Spinal cord (tissue), 9 donors: ENCODE measurements at regions not wholly inside any gene's neighbourhood (a gene's known extent, or its start where the extent isn't known, plus 50 kb on each side); places are given as distances from the start of the nearest gene placed in this dataset.
A peak's percentile ranks its signal among the peaks of the same experiment; 100 is the strongest.

Experiments used
- DNase-seq, 6 donors: peaks; one replicate each; pipeline versions ENCODE4 v3.0.0 to v3.0.0-alpha.2; 2013 to 2015; ENCODE audit warnings: low spot score in 6 of 6, low read depth in 4 of 6
- H3K27ac ChIP-seq: one replicate; pipeline ENCODE4 v1.5.1; 2013; ENCODE audit warnings: low read depth, low read length, control low read depth
- H3K27me3 ChIP-seq: one replicate; pipeline ENCODE4 v1.6.1; 2013; ENCODE audit warnings: low read length; ENCODE audit not compliant: control insufficient read depth, insufficient read depth
- H3K36me3 ChIP-seq: one replicate; pipeline ENCODE4 v1.6.1; 2013; ENCODE audit warnings: low read length; ENCODE audit not compliant: control insufficient read depth, insufficient read depth
- H3K4me1 ChIP-seq: one replicate; pipeline ENCODE4 v1.6.1; 2013; ENCODE audit warnings: low read length; ENCODE audit not compliant: control insufficient read depth, insufficient read depth
- H3K4me3 ChIP-seq: one replicate; pipeline ENCODE4 v1.5.1; 2013; ENCODE audit warnings: low read depth, low read length, control low read depth
- H3K9me3 ChIP-seq: one replicate; pipeline ENCODE4 v1.6.1; 2013; ENCODE audit warnings: low read length; ENCODE audit not compliant: control insufficient read depth, insufficient read depth
- WGBS: methylation state at CpG from one replicate; pipeline ENCODE4 v1.1.5; 2013; ENCODE audit warnings: missing lambda C conversion rate; ENCODE audit not compliant: insufficient coverage; 5-methylcytosine and 5-hydroxymethylcytosine counted together
- donor health status: healthy.

DNA sequence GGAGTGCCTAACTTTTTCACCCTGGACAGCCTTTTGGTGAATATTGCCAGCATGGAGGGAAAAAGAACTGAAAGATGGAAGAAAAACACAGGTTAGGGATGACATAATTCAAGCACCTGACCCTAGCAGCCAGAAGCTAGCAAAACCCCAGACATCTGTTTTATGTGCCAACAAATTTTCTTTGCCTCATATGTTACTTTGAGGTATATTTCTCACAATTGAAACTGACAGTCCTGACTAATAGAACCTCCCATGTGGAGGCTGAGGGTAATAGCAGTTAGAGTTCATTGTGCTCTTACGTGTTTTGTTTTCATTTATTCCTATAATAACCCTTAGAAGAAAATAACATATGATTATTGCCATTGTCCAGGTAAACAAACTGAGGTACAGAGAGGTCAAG lies 71.5 kb upstream of the SLC25A26 start:
- peaks cover 4% of the 10 kb centered on the region for H3K4me1 ChIP-seq
- no peak for DNase-seq
- H3K36me3 ChIP-seq: no peaks in the 10 kb centered on the region
- no peak overlapping the region for H3K27ac ChIP-seq
- H3K4me3 ChIP-seq: no peak overlapping the region
- no peaks in the 10 kb centered on the region for H3K27me3 ChIP-seq
- no peaks in the 10 kb centered on the region for H3K9me3 ChIP-seq
- WGBS: no CpG with 5 or more reads among the region's 1 CpG

DNA sequence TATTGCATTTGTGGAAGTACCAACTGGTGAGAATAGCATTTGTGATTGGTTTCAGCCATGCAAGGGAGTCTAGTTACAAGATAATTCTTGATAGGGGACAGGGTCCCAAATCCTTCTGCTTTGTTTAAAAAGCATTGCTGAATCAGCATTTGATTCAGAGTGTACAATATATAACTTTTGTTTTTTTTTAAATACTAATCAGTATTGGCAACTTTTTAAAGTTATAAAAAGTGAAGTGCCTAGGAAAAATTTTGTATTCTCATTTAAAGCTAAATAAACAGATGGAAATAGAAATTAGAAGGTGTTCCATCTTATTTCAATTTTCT lies 75.4 kb upstream of the SLC25A26 start:
- H3K4me1 ChIP-seq: no peaks in the 10 kb centered on the region
- H3K9me3 ChIP-seq: no peaks in the 10 kb centered on the region
- no peak for DNase-seq
- H3K27ac ChIP-seq: no peak overlapping the region
- H3K4me3 ChIP-seq: no peak overlapping the region
- H3K27me3 ChIP-seq: no peaks in the 10 kb centered on the region
- H3K36me3 ChIP-seq: no peaks in the 10 kb centered on the region

DNA sequence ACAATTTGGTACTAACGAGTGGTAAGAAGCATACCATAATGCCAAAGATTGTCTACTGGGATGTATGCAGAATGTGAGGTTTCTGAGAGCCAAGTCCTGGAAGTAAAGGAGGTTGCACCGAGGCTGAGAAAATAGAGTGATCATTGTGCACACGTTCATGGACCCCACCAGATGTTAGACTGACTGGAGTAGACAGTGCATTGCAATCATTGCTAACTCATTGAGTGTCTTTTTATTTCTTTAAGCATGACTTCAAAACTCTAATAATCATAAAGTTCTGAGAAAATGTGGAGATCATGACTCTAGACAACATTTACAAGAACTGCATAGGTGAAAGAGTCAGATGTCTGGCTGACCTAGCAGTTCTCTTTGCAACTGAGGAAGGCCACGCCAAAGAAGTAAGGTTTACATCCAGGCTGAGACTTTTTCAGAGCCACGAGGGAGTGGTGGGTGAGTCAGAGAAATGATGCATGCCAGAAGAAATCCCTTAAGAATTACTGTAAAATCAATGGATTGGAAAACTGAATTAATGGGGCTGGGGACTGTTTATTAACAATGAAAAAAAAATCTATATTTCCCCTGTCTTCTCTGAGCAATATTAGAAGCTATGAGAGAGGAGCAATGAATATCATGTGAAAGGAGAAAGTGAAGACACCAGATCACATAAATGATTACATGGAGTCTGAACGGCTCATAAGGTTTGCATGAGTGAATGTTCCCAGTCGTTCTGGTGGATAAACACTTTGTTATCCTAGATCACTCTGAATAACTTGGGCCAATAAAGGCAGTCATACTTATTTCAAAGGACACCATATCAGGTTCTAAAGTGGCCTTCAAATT lies 76.0 kb upstream of the SLC25A26 start:
- H3K4me3 ChIP-seq: no peak overlapping the region
- no peak for DNase-seq
- no peaks in the 10 kb centered on the region for H3K4me1 ChIP-seq
- WGBS: 82% methylated on average over 4 of the region's 7 CpGs
- no peaks in the 10 kb centered on the region for H3K9me3 ChIP-seq
- no peak overlapping the region for H3K27ac ChIP-seq
- no peaks in the 10 kb centered on the region for H3K36me3 ChIP-seq
- H3K27me3 ChIP-seq: no peaks in the 10 kb centered on the region

DNA sequence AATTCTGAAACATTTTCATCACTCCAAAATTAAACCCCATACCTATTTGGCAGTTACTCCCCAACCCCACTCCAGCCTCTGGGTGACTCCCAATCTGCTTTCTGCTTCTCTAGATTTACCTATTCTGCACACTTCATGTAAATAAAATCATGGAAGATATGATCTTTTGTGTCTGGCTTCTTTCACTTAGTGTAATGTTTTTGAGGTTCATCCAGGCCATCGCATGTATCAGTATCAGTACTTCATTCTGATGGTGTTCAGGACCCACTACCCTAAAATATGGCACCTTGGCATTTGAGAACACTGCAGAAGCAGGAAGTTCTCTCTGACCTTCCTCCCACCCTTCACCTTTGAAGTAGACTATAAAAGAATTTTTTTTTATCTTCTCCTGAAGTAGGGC lies 78.7 kb upstream of the SLC25A26 start:
- no peak overlapping the region for H3K27ac ChIP-seq
- no CpG with 5 or more reads among the region's 1 CpG for WGBS
- H3K27me3 ChIP-seq: no peaks in the 10 kb centered on the region
- no peaks in the 10 kb centered on the region for H3K4me1 ChIP-seq
- no peak overlapping the region for H3K4me3 ChIP-seq
- no peak for DNase-seq
- no peaks in the 10 kb centered on the region for H3K36me3 ChIP-seq
- no peaks in the 10 kb centered on the region for H3K9me3 ChIP-seq

DNA sequence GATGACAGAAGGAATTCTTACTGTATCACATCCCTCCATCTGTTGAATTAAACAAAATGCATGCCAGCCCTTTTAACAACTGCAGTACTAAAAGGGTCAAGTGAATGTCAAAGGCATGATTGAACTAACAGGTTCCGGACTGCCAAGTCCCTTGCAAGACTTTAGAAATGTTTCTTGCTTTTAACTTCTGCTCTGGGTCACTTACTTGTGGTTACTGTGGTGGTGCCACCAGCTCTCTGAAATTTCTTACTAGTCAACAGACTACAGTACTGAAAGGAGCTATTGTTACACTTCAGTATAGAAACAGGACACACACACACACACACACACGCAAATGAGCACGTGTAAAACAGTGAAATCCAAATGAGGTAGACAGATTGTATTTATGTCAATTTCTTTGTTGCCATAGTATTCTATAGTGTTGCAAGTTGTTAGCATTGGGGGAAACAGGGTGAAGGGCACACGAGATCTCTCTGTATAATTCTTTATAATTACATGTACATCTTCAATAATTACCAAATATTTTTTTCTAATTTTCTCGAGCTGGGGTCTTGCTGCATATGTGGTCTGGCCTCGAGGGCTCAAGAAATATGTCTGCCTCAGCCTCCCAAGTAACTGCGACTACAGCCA lies 79.9 kb upstream of the SLC25A26 start:
- H3K4me1 ChIP-seq: no peaks in the 10 kb centered on the region
- H3K27ac ChIP-seq: no peak overlapping the region
- H3K27me3 ChIP-seq: no peaks in the 10 kb centered on the region
- no peaks in the 10 kb centered on the region for H3K9me3 ChIP-seq
- H3K4me3 ChIP-seq: no peak overlapping the region
- DNase-seq: no peak
- no CpG with 5 or more reads among the region's 7 CpGs for WGBS
- no peaks in the 10 kb centered on the region for H3K36me3 ChIP-seq

DNA sequence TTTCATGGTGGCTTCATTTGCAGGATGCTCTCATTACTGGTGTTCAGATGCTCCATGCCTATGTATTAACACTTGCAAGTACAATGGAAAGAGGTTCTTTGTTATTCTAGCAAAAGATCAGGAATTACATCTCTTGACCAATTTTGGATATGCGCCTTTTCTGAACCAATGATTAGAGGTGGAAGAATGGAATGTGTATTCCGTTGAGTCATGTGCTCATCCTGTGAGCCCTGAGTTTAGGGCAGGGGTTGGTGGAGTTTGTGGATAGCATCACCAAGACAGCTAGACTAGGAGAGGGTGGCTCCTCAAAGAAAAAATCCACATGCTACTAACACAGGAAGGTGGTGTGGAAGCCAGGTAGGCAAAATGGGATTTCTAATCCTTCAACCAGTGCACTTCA lies 80.7 kb upstream of the SLC25A26 start:
- Histone ChIP-seq H3K4me3 (no peak overlapping the region), H3K4me1 (no peaks in the 10 kb centered on the region), H3K36me3 (no peaks in the 10 kb centered on the region), H3K27ac (no peak overlapping the region), H3K27me3 (no peaks in the 10 kb centered on the region), H3K9me3 (no peaks in the 10 kb centered on the region)
- 57% methylated on average over 1 of the region's 2 CpGs for WGBS
- DNase-seq: no peak

DNA sequence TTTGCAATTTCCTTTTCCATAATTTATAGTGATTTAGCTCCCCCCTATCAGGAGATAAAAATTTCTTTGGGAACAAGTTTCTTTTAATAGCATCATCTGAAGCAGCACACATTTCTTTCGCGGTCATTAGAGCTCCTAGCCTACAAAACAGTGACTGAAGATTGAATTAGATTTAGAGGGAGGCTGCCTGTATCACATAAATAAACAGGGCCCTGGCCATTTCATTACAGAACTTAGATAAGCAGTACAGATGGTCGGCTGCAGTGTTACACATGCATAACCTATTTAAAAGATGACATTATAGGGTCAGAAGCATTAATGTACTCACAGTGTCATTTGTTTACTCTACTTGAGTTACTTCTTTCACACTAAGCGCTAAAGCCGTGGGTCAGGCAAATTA lies 81.4 kb upstream of the SLC25A26 start:
- no peaks in the 10 kb centered on the region for H3K4me1 ChIP-seq
- H3K36me3 ChIP-seq: no peaks in the 10 kb centered on the region
- no peaks in the 10 kb centered on the region for H3K9me3 ChIP-seq
- peak in 1 of 6 donors; percentile 16 for DNase-seq
- H3K27ac ChIP-seq: no peak overlapping the region
- no peak overlapping the region for H3K4me3 ChIP-seq
- WGBS: no CpG with 5 or more reads among the region's 5 CpGs
- no peaks in the 10 kb centered on the region for H3K27me3 ChIP-seq

DNA sequence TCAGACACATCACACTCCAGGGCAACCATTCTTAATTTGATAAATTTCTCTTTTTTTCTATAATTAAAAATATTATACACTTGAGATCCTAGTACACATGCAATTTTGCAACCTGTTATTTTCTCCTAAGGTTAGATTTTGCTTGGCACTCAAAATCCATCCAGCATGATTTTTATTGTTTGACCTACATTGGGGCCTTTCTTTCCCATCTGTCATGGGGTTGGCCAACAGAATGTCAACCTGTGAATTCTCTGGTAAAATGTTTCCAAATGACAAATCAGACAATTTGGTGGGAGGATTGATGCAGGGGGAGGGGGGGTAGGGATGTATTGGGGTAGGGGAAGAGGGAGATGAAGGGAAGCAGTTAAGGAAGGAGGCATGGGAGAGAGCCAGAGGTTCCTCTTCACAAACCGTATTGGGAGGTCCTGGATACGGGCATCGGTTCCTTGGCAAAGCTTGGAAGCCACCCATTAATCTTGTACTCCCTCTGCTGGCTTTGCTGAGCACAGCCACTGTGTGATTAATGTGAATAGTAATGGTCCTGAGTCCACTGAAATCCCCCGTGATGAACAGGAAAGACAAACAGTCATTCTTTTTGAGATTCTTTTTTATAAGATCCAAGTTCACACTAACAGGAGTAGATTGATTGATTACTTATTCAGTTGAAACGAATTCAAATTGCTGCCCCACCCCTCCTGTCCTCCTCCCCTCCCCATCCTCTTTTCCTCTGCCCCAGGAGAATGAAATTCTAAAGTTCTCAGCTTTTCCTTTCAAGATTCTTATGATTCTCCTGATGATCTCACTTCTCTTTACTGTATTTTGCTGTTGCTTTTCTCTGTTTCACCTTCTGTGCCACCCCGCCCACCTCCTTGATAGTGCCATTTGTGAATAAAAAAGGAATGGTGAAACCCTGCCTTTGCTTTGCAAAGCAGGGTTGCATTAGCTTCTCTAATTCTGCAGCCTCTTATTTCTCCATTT lies 82.2 kb upstream of the SLC25A26 start:
- Histone ChIP-seq H3K27ac (no peak overlapping the region), H3K4me1 (no peaks in the 10 kb centered on the region), H3K4me3 (no peak overlapping the region), H3K9me3 (no peaks in the 10 kb centered on the region), H3K27me3 (no peaks in the 10 kb centered on the region), H3K36me3 (no peaks in the 10 kb centered on the region)
- WGBS: 48% methylated on average over 2 of the region's 6 CpGs
- DNase-seq: peak in 3 of 6 donors; percentile 33 to 77 (median 77)

DNA sequence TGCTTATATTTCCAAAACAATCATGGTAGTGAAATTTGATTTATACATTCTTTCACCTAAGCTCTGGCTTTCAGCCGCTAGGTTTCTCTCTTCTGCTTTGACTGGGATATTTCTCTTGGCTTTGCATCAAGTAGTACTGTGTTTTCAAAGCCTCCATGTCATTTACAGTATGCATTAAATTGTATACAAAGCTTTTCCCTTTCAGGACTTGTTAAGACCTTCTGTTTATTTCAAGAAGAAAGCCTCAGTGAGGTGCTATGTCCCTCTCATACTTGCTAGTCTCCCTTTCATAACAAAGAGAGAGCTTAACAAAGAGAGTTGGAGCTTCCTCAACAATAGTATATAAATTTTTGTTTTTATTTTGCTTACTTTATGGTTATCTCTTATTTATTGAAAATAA lies 84.2 kb upstream of the SLC25A26 start:
- WGBS: no CpG with 5 or more reads among the region's 1 CpG
- H3K36me3 ChIP-seq: no peaks in the 10 kb centered on the region
- no peak for DNase-seq

More for the DNA sequence above, 84.2 kb upstream of the SLC25A26 start:
- Histone ChIP-seq H3K4me1 (no peaks in the 10 kb centered on the region), H3K27me3 (no peaks in the 10 kb centered on the region), H3K9me3 (no peaks in the 10 kb centered on the region), H3K27ac (no peak overlapping the region), H3K4me3 (no peak overlapping the region)
